GM21360 (cell line): ENCODE measurements at regions not wholly inside any gene's neighbourhood (a gene's known extent, or its start where the extent isn't known, plus 50 kb on each side); places are given as distances from the start of the nearest gene placed in this dataset.

Experiments
- ATAC-seq: cut with Tn5 transposase; IDR thresholded peaks from one replicate; pipeline ENCODE4 v1.9.1; 2021; ENCODE audit warnings: mild to moderate bottlenecking, moderate library complexity; ENCODE audit not compliant: unreplicated experiment

DNA sequence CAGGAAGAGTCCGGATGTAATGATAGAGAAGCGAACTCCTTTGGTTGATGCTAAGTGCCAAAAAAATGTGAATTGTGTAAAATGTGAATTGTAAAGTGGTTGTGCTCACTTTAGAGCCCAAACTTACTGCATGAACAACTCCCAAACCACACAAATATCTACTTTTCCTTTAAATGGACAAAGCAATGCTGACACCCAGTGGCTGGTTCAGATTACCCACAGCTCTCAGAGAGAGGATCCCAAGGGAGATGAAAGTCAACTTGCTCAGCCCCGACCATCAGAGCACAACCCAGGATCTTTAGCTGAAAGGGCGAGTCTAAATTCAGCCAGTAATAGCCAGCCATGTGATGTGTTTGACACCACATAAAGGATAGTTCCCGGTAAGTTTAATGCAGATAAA, 133.7 kb downstream of the NMUR2 start:
- ATAC-seq, result no peak

- ATAC-seq, result no peak
Measured at GRCh38 chr5:152270096-152270495, 135.0 kb downstream of the NMUR2 start.

DNA sequence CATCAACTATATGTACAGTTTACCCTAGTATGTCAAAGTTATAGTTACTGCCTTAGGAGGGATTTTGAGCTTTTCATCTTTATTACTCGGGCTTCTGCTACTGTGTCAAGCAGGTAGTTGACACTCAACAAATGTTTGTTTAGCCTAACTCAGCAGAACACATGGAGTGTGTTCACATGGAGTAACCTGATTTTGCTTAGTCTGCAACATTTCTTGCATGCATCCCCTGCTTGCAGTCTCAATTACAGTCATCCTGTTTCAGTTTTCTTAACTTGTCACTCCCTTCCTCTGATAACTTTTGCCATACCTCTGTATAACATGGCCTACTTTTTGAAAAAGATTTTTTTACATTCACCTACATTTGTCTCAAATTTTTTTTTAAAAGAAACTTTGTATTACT, 135.5 kb downstream of the NMUR2 start:
- no peak for ATAC-seq

GRCh38 chr5:152264645-152265254, 140.3 kb downstream of the NMUR2 start:
- ATAC-seq, result no peak

DNA sequence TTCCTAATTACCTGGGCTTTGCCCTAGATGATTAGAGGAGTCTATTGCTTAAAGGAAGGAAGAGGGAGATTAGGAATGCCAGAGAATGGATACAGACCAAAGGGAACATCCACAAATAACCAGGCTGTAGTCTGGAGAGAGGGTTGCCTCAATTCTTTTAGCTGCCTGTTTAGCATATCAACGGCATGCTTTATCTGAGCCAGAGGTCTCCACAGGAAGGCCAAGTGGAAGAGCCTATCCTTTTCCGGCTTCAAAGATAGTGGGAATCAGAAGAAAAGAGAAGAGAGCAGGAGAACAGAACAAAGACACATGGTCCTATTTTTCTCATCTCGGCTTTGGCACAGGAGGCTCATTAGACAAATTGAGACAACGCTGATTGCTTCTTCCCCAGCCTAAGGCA, 142.4 kb downstream of the NMUR2 start:
- ATAC-seq, result no peak

DNA sequence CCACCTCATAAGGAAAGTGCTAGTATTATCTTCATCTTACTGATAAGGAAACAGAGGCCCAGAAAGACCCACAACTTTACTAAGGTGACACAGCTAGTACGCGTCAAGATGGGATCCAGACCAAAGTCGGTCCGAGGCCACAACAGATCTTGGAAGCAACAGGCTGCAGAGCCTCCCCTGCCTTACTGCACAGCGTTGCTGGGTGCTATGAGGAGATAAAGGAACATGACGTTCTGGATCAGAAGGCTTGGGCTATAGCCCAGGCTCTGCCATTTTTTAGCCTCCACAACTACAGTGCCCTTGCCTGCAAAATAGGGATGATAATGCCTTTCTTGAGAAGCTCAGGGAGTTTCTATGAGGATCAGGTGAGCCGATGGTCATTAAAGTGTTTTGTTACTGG, 144.1 kb downstream of the NMUR2 start:
- ATAC-seq, result no peak

DNA sequence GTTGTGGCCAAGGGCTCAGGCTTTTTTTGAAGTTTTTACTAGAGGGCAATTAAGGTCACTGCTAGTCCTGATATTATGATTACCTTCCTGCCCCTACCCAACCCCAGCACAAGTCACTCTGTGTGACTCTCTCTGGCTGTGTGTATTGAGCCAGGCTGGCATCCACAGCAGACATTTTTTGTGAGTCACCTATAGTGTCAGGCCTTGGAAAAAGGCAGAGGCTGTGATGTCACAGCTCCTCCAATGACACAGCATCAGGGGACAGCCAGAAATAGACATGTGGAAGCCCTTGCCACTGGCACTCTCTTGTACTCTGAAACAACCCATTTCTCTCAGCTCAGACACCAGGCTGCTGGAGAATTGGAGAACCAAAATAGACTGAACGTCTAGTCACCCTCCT, 145.4 kb downstream of the NMUR2 start:
- no peak for ATAC-seq

GRCh38 chr5:152256580-152256979, 148.5 kb downstream of the NMUR2 start:
- no peak for ATAC-seq

- no peak for ATAC-seq
Measured at GRCh38 chr5:152255411-152255810, 149.7 kb downstream of the NMUR2 start.

GRCh38 chr5:152247850-152248385, 157.2 kb downstream of the NMUR2 start:
- no peak for ATAC-seq

DNA sequence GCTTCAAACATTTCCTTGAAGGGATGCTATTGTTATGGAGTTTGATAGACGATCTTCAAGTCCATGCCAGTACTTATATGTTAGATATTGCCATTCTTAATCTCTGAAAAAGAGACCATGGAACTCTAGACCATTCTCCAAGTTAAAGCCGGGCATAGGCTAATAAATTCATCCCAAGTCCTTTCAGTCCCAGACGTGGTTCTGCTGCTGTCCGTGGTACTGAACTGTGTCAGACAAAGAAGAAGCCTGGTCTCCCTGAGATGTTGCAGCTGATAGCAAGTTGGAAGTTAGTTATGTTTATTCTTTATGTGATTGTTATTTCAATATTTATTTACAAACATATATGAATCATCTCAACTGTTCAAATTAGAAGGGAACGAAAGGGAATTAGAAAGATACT, 158.7 kb downstream of the NMUR2 start:
- ATAC-seq, result no peak

GRCh38 chr5:152237531-152237930, 167.5 kb downstream of the NMUR2 start:
- ATAC-seq, result no peak

DNA sequence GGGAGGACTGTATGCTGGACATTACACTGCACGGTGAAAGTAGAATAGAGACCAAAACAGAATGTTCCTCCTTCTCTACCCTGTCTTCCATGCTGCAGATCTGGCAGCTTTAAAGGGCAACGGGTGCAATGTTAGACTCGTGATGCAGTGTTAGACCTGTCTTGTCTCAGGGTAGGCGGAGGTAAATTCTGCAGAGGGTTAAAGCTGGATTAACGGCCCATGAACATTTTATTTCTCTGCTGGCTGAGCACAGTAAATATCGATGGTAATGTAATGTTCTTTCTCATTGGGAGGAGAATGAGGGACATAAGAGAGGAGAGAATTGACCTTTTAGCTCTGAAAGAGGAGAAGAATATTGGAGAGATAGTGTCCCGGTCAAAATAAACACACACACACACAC, 178.9 kb downstream of the NMUR2 start:
- ATAC-seq, result no peak

GRCh38 chr5:152221721-152222629, 183.1 kb downstream of the NMUR2 start:
- no peak for ATAC-seq

DNA sequence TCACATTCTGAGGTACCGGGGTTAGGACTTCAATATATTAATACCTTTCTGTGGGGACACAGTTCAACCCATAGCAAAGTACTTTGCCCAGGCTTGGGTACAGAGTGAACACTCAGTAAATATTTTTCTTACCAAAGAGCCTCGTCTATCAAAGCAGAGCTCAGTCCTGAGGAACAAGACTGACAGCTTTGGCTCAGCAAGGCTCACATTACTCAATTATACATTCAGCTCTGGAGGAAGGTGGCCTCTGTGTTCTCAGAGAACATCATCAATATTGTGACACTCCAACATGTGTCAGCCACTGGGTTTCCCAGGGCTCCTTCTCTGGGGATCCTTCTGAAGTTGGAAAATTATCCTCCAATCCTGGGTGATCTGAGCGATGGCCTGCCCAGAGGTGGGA, 186.4 kb downstream of the NMUR2 start:
- no peak for ATAC-seq

- ATAC-seq, result no peak
Measured at GRCh38 chr5:152205804-152206203, 199.3 kb downstream of the NMUR2 start.

- ATAC-seq, result no peak
Measured at GRCh38 chr5:152202321-152202720, 202.8 kb downstream of the NMUR2 start.

GRCh38 chr5:152193391-152194107, 211.5 kb downstream of the NMUR2 start:
- no peak for ATAC-seq

- ATAC-seq, result no peak
Measured at GRCh38 chr5:152188251-152188650, 216.8 kb downstream of the NMUR2 start.

DNA sequence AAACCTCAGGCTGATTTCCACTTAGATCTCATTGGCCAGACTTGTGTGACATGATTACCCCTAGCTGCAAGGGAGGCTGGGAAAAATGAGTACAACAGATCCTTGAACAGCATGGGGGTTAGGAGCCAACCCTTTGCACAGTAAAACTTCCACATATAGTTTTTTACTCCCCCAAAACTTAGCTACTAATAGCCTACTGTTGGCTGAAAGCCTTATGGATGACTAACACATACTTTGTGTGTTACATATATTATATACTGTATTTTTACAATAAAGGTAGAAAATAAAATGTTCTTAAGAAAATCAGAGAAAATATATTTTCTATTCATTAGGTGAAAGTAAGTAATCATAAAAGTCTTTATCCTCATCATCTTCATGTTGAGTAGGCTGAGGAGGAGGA, 217.4 kb downstream of the NMUR2 start:
- no peak for ATAC-seq

- no peak for ATAC-seq
Measured at GRCh38 chr5:152185547-152186245, 219.4 kb downstream of the NMUR2 start.
